COR-L47 (cell line): ENCODE measurements at regions not wholly inside any gene's neighbourhood (a gene's known extent, or its start where the extent isn't known, plus 50 kb on each side); places are given as distances from the start of the nearest gene placed in this dataset.
"Not testable (repeated sequence)": the region's sequence is repeated elsewhere in the genome, so short reads cannot be mapped to it uniquely, and the experiment has no call there.

Source experiments
- DNase-seq: peaks from one replicate; lab custom pipeline; 2025; lab: John Stamatoyannopoulos, UW

DNA sequence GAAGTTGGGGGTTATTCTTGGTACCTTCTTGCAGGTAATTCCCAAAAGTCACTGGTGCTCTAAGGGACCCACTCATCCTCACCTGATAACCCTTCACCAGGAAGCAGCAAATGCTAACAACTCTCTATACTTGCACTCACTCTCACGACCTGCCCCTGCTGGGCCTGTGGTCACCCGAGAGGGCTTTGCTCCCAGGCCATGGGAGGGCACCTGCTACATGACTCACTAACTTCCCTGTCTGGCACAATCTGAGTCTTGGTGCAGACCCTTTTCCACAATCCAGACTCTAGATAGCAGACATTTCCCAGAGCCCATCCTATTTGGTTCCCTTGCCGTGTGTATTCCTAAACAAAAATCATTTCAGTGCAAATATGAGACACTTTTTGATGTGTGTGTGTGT lies 403.8 kb upstream of the FAT1 start:
- DNase-seq: no peak

- no peak for DNase-seq
Measured at GRCh38 chr4:187128222-187128621, 404.6 kb upstream of the FAT1 start.

GRCh38 chr4:187128976-187129375 lies 405.3 kb upstream of the FAT1 start:
- no peak for DNase-seq

DNA sequence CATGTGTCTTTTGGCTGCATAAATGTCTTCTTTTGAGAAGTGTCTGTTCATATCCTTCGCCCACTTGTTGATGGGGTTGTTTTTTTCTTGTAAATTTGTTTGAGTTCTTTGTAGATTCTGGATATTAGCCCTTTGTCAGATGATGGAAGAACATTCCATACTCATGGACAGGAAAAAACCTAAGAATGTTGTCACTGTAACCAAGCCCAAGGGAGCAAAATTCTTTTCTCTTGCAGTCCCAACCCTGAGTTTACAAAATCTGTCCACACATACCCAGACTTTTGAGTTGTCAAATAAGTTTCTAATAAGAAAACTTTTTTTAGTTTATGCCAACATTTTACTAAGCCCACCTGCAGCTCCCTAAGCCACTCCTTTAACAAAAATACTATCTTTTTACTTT lies 408.2 kb upstream of the FAT1 start:
- DNase-seq: not testable (repeated sequence)

DNA sequence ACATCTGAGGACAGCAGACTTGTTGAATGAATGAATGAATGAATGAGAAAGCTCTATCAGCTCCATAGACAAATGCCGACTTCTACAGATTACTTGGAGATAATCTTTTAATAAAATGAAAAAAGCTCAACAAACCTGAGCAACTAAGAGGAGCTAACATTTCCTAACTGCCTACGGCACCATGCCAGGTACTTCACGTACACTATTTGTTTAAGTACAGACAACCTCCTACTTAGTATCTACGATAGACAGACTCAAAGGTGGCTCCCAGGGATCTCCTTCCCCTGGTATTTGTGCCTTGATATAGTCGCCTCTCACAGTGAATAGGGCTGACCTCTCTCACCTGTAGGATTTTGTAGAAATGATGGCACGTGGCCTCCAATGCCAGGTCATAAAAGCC lies 412.2 kb upstream of the FAT1 start:
- DNase-seq: no peak

GRCh38 chr4:187139141-187139540 lies 415.5 kb upstream of the FAT1 start:
- no peak for DNase-seq

GRCh38 chr4:187141101-187141500 lies 417.4 kb upstream of the FAT1 start:
- DNase-seq: no peak

DNA sequence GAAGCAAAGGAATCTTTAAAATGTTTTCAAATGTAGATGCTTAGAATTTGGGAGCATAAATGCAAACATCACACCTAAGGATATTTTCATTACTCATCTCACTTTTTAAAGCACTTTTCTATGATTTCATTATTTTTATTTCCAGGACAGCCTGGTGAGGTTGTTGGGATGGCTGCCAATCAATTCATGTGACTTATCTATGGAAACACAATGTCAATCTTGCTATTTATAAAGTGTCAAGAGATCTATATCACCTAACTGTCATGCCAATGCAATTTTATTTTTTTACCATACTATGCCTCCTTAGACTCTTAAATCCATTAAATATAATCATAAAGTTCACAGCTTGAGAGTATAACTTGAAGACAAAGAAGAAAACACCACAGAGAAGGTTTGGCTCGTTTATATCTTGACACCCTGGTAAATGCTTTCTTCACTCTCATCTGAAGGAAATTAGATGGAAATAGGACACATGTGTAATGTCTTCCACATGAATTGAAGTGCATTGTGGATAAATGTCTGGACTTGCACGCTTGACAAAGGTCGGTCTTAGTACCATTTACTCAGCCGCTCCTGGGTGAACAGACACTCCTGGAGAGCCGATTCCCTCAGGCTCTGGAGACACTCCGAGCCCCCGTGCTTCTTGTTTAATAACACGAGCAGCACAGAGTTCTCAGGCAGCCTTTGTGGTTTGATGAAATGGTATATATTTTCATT lies 425.7 kb upstream of the FAT1 start:
- no peak for DNase-seq

DNA sequence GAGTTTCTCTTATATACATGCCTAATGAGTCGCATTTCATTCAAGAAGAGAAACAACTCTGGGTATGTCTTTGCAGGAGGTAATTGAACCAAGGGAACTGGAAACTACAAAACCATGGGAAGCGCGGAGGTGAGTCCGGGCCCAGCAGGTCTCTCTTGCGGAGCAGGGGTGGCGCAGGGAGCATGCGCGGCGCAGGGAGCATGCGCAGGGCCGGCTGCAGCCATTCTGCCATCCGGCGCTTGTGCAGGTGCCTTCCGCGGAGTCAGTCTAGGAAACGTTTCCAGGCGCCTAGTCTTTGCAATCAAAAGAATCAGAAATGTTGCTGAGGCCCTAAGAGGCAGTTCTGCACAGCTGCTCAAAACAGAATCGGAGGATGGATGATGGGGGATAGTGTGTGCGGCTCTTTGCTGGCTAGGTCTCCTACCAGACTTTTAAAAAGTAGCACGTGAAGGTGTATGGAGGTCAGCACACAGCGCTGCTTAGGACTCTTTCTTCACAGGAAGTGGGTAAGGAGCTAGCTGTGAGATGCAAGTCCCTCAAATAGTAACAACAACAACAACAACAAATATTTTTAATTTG lies 433.8 kb upstream of the FAT1 start:
- DNase-seq: no peak

- DNase-seq: no peak
Measured at GRCh38 chr4:187158003-187158402, 434.3 kb upstream of the FAT1 start.

GRCh38 chr4:187160486-187160885 lies 436.8 kb upstream of the FAT1 start:
- DNase-seq: no peak

- DNase-seq: no peak
Measured at GRCh38 chr4:187166886-187167512, 443.3 kb upstream of the FAT1 start.

DNA sequence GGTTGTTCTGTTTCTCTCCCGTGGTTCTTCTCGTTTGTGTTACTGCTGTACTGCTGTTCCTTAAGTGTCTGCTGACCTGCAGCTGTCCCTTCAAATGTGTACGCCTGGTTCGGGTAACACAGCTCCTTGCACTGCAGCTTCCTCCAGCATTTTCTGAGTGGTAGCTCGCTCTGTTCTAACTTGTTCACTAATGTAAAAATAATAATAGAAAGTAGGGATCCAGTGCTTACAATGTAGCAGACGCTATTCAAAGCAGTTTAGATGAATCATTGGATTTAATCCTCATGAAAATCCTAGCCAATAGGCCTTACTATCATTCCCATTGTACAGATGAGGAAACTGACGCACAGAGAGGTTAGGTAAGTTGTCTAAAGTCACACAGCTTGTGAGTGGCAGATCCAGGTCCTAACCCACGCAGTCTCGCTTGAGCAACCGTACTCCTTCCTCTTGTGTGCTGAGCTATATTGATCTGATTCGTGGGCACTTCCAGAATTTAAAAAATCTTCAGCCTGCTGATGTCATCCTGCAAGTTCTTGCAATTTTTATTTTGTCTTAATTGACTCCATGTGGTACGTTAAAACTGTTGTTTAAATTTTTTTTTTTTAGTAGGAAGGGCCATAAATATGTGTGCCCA lies 448.2 kb upstream of the FAT1 start:
- DNase-seq: no peak

- no peak for DNase-seq
Measured at GRCh38 chr4:187172340-187172761, 448.7 kb upstream of the FAT1 start.

- no peak for DNase-seq
Measured at GRCh38 chr4:187174749-187175148, 451.1 kb upstream of the FAT1 start.

DNA sequence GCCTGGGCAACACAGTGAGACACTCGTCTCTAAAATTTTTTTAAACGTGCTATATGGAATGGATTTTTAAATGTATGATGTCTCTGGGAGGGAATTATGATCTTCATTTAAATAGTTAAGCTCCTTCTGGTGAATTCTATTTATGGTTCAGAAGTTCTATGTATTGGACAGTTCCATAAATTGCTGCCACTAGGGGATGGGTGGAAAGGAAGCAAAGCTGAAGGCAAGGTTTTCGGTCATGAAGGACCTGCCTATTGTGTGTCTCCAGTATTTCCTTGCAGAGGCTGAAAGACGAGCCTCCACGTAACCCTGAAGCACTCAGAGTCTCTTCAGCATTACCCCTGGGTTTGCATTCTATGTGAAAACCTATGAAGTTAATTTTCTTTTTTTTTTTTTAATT lies 451.5 kb upstream of the FAT1 start:
- no peak for DNase-seq

DNA sequence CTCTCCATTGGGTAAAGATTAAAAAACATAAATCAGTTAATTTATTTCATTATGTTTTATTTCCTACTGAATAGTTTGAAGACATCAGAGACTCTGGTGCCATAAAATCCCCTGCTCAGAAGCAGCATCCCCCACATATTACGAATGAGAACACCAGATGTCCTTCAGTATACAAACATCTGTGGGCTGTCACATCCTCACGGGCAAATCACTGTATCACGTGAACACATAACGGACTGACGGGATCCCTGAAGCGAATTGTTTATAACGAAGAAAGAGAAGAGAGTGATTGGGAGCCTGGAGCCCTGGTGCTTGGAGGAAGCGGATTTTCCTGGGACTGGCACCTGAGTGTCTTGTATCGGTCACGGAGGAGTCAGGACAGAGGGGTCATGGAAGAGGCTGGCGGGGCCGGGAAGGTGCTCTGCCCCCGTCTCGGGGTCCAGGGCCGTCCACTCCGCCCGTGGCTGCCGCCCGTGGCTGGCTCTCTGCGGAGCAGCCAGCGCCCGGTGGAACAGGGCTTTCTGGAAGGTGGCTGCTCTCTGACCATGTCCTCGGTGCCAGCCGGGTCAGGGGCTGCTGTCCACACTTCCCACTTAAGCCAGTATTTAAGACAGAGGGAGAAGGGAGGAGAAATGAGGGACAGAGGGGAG lies 452.7 kb upstream of the FAT1 start:
- DNase-seq: no peak

DNA sequence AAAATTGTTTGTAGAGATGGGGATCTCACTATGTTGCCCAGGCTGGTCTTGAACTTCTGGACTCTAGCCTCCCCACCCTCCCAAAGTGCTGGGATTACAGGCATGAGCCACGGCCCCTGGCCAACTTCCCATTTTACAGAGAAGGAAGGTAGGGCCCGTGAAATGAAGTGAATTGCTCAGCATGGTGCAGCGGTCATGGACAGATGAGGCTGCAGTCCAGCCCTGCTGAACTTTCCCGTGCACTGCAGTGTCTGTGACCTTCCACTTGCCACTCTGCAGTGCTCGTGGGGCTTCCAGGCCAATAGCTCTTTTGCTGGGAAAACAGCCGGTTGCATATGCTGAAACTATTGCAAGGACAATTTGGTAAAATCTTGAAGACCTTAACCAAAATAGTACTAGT lies 454.4 kb upstream of the FAT1 start:
- DNase-seq: no peak

GRCh38 chr4:187178587-187178986 lies 454.9 kb upstream of the FAT1 start:
- no peak for DNase-seq

DNA sequence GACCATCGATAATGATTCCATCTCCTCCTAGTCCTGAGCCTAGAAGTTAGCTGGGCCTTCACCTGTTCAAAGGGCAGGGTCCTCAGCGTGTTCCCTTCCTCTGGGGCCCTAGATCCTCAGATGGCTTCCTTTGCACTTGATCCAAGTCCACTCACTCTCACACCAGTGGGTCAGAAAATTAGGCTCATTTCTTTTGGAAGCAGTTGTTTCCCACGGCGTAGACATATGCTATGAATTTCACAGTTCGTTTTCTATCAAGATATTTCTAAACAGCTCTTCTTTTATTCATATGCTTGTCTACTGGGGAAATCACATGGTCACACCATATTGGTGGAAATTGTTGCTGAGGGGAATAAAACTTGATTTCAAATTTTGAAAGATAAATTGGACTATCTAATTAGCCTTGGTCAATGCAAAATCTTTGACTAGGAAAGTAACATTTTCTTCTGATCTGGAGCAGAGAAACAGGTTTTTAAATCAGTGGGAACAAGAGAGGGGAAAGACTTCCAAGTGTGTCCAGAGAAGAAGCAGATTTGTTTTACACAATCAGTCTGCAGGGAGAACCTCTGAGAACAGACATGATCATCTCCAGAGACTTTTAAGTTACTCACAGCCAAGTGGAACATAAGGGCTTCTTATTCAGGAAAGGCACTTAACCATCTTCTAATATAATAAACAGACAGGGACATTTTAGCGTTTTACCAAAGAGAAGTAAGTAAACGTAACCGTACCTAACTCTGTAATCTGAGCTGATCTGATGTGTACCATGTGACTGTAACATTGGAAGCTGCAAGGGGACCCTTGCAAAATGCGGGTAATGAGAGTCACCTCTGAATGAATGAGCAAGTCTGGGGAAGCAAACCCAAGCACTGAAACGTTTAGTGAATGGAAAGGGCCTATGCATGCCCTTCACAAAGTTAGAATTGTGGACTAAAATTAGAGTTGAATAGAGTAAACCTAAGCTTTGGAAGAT lies 455.7 kb upstream of the FAT1 start:
- no peak for DNase-seq

DNA sequence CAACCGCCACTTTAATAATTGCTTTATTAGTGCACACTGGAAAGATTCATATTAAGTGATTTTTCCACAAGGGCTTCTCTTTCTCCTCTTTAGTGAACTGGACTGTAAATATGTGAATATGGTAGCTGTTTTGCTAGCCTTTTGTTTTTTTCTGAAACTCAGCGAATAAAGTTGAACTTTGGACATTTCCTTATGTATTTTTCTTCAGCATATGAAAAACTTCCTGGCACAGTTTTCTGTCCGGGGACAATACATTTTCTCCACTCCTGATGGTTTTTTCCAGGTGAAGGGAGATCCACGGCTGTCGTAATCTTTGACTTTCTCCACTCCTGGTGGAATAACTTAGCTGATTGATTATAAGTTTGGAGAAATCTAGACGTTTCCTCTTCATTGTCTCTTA lies 457.4 kb upstream of the FAT1 start:
- DNase-seq: no peak
